Heart left ventricle (tissue), 16 donors: ENCODE measurements at regions not wholly inside any gene's neighbourhood (a gene's known extent, or its start where the extent isn't known, plus 50 kb on each side); places are given as distances from the start of the nearest gene placed in this dataset.

Experiments
- ATAC-seq, 4 donors: fragments of 200-7000 bp; cut with Tn5 transposase; one replicate each; pipeline ENCODE4 v1.9.1; 2020 to 2022; ENCODE audit warnings: moderate library complexity in 4 of 4, mild to moderate bottlenecking in 3 of 4, moderate number of reproducible peaks in 1 of 4
- DNase-seq, 5 donors: peaks; one replicate each; pipeline ENCODE4 v3.0.0-alpha.2; 2020
- H3K27ac ChIP-seq, 12 donors: fragments of 200-600 bp; sonication (generic) in 4 of 12; one replicate each; pipeline versions ENCODE4 v1.5.0 to v1.8.0; 2016 to 2022; ENCODE audit warnings: mild to moderate bottlenecking in 2 of 12
- H3K27me3 ChIP-seq, 9 donors: fragments of 200-600 bp; sonication (generic) in 2 of 9; one replicate each; pipeline versions ENCODE4 v1.5.1 to v1.8.0; 2016 to 2022; ENCODE audit warnings: mild to moderate bottlenecking in 3 of 9
- H3K36me3 ChIP-seq, 9 donors: fragments of 200-600 bp; sonication (generic) in 2 of 9; one replicate each; pipeline versions ENCODE4 v1.5.0 to v1.8.0; 2018 to 2022; ENCODE audit warnings: mild to moderate bottlenecking in 2 of 9
- H3K4me1 ChIP-seq, 12 donors: fragments of 200-600 bp; sonication (generic) in 4 of 12; one replicate each; pipeline versions ENCODE4 v1.5.0 to v1.8.0; 2016 to 2022; ENCODE audit warnings: mild to moderate bottlenecking in 3 of 12
- H3K4me3 ChIP-seq, 12 donors: fragments of 200-600 bp; sonication (generic) in 4 of 12; one replicate each; pipeline versions ENCODE4 v1.5.0 to v1.8.0; 2017 to 2022; ENCODE audit warnings: mild to moderate bottlenecking in 9 of 12, moderate library complexity in 4 of 12
- H3K9me3 ChIP-seq, 12 donors: fragments of 200-600 bp; sonication (generic) in 4 of 12; one replicate each; pipeline versions ENCODE4 v1.5.0 to v1.8.0; 2016 to 2022; ENCODE audit warnings: mild to moderate bottlenecking in 1 of 12
- CTCF ChIP-seq, 12 donors: fragments of 200-600 bp; sonication (generic) in 4 of 12; IDR thresholded peaks; one replicate each; pipeline versions ENCODE4 v1.5.0 to v1.8.0; 2018 to 2022; ENCODE audit warnings: antibody characterized with exemption in 12 of 12, mild to moderate bottlenecking in 5 of 12
- POLR2A ChIP-seq, 2 donors: fragments of 450-650 bp; IDR thresholded peaks; one replicate each; pipeline ENCODE4 v1.6.1; 2017; ENCODE audit warnings: antibody characterized with exemption in 2 of 2, mild to moderate bottlenecking in 2 of 2, moderate library complexity in 2 of 2
- WGBS, 4 donors: extraction: QIAGEN DNeasy Blood & Tissue Kit in 2 of 4; methylation state at CpG; one replicate each; pipeline versions ENCODE4 v1.1.5 to v1.1.7; 2013 to 2018; 5-methylcytosine and 5-hydroxymethylcytosine counted together
- intact Hi-C, 10 donors: fragments of 100-400 bp; cut with DNase I; formaldehyde crosslinking; loops; one replicate each; pipeline versions ENCODE4 v1.11.1 to v1.14.2; 2022
- donor health status: ischemic (EF 13 %, LVEDD 7.1; RV severe dilation, severe dysfunction).
- donor health status: healthy with polysubstance abuse.
- donor health status: DM: no; HTN: yes; CAD: no.
- donor health status: DM: no; HTN: no; CAD: no.
- donor health status: ischemic (EF 25% LVEDD 6.9; RV normal size, moderate dysfunction).
- donor health status: ischemic (EF 25% LVEDD 5.7; RV mildly dilated, moderate dysfunction).
- donor health status: healthy.
- donor health status: DM: yes; HTN: yes; CAD: no.
- donor health status: ischemic (EF 35%, LVEDD 5.7; RV mildly dilated, moderate dysfunction).
- donor health status: nonischemic (EF 11% LVEDD 7.7; RV severe dilation, severe dysfunction).
- donor health status: DM: yes; HTN: yes; CAD: no.
- donor health status: PGD.
- donor health status: ischemic (EF 29% LVEDD 5.4; RV normal size, mild dysfunction).
- donor health status: nonischemic (EF 23%, LVEDD 6.1; RV moderate dilation, normal function).

- H3K9me3 ChIP-seq = peaks cover 0 to 17% (median 0%) of the 10 kb centered on the region in 12 donors
- ATAC-seq (no peak), DNase-seq (no peak)
- H3K36me3 ChIP-seq = no peaks in the 10 kb centered on the region
- TF ChIP-seq CTCF (IDR thresholded peaks at IDR 0.05) (no peak), POLR2A (IDR thresholded peaks at IDR 0.05) (no peak)
- H3K4me1 ChIP-seq = no peaks in the 10 kb centered on the region
- H3K27me3 ChIP-seq = no peaks in the 10 kb centered on the region
- H3K4me3 ChIP-seq = no peak overlapping the region
- intact Hi-C loops = no loop called here
- H3K27ac ChIP-seq = no peak overlapping the region
- WGBS, 4 donors = 83 to 95% (median 90%) methylated on average over 2 of the region's 2 CpGs
Measured at GRCh38 chr13:61918841-61919240, 503.2 kb upstream of the PCDH20 start.

- Histone ChIP-seq H3K9me3 (no peaks in the 10 kb centered on the region), H3K27ac (no peak overlapping the region), H3K36me3 (no peaks in the 10 kb centered on the region), H3K4me1 (no peaks in the 10 kb centered on the region), H3K27me3 (no peaks in the 10 kb centered on the region), H3K4me3 (no peak overlapping the region)
- DNase-seq = no peak
- TF ChIP-seq POLR2A (IDR thresholded peaks at IDR 0.05) = no peak
- no peak for TF ChIP-seq CTCF (IDR thresholded peaks at IDR 0.05)
- 76 to 86% (median 84%) methylated on average over 1 of the region's 1 CpG for WGBS, 4 donors
- intact Hi-C loops = no loop called here
- ATAC-seq = no peak
Measured at GRCh38 chr13:61916483-61916882, 500.8 kb upstream of the PCDH20 start.

- intact Hi-C loops = no loop called here
- TF ChIP-seq CTCF (IDR thresholded peaks at IDR 0.05) (no peak), POLR2A (IDR thresholded peaks at IDR 0.05) (no peak)
- 73 to 88% (median 82%) methylated on average over 1 of the region's 1 CpG for WGBS, 4 donors
- no peaks in the 10 kb centered on the region for H3K27me3 ChIP-seq
- no peak overlapping the region for H3K4me3 ChIP-seq
- no peaks in the 10 kb centered on the region for H3K4me1 ChIP-seq
- no peak for ATAC-seq
- DNase-seq = no peak
- peaks cover 0 to 6% (median 0%) of the 10 kb centered on the region in 12 donors for H3K9me3 ChIP-seq
- H3K36me3 ChIP-seq = no peaks in the 10 kb centered on the region
- H3K27ac ChIP-seq = no peak overlapping the region
Measured at GRCh38 chr13:61913183-61913582, 497.5 kb upstream of the PCDH20 start.

- no peak overlapping the region for H3K27ac ChIP-seq
- H3K4me3 ChIP-seq = no peak overlapping the region
- TF ChIP-seq CTCF (IDR thresholded peaks at IDR 0.05) (no peak), POLR2A (IDR thresholded peaks at IDR 0.05) (no peak)
- 79 to 88% (median 82%) methylated on average over 3 of the region's 3 CpGs for WGBS, 4 donors
- ATAC-seq (no peak), DNase-seq (no peak)
- H3K27me3 ChIP-seq = no peaks in the 10 kb centered on the region
- intact Hi-C loops = no loop called here
- no peaks in the 10 kb centered on the region for H3K4me1 ChIP-seq
- H3K9me3 ChIP-seq = peaks cover 0 to 6% (median 0%) of the 10 kb centered on the region in 12 donors
- H3K36me3 ChIP-seq = no peaks in the 10 kb centered on the region
Measured at GRCh38 chr13:61908906-61909615, 493.4 kb upstream of the PCDH20 start.
